NCI-H1930 (cell line): ENCODE measurements at regions not wholly inside any gene's neighbourhood (a gene's known extent, or its start where the extent isn't known, plus 50 kb on each side); places are given as distances from the start of the nearest gene placed in this dataset.

ENCODE experiments used
- DNase-seq, 2 experiments: peaks; one replicate each; lab custom pipeline; 2025; lab: John Stamatoyannopoulos, UW

GRCh38 chr2:60400462-60401246, 152.8 kb downstream of the BCL11A start:
- DNase-seq: no peak

- no peak for DNase-seq
Measured at GRCh38 chr2:60394463-60394862, 159.0 kb downstream of the BCL11A start.

GRCh38 chr2:60391649-60392375, 161.6 kb downstream of the BCL11A start:
- no peak for DNase-seq

- no peak for DNase-seq
Measured at GRCh38 chr2:60391230-60391629, 162.2 kb downstream of the BCL11A start.

GRCh38 chr2:60386436-60386835, 167.0 kb downstream of the BCL11A start:
- DNase-seq: no peak

GRCh38 chr2:60385648-60386047, 167.8 kb downstream of the BCL11A start:
- DNase-seq: no peak

GRCh38 chr2:60383401-60384143, 169.9 kb downstream of the BCL11A start:
- DNase-seq: no peak

- DNase-seq: no peak
Measured at GRCh38 chr2:60380411-60380810, 173.0 kb downstream of the BCL11A start.

- DNase-seq: no peak
Measured at GRCh38 chr2:60379684-60380083, 173.8 kb downstream of the BCL11A start.

- DNase-seq: no peak
Measured at GRCh38 chr2:60379216-60379615, 174.2 kb downstream of the BCL11A start.

- no peak for DNase-seq
Measured at GRCh38 chr2:60377825-60378224, 175.6 kb downstream of the BCL11A start.

- no peak for DNase-seq
Measured at GRCh38 chr2:60376252-60376651, 177.2 kb downstream of the BCL11A start.

- no peak for DNase-seq
Measured at GRCh38 chr2:60371681-60372080, 181.8 kb downstream of the BCL11A start.

GRCh38 chr2:60371219-60371618, 182.2 kb downstream of the BCL11A start:
- no peak for DNase-seq

GRCh38 chr2:60370814-60371213, 182.6 kb downstream of the BCL11A start:
- DNase-seq: no peak

GRCh38 chr2:60368456-60368855, 185.0 kb downstream of the BCL11A start:
- DNase-seq: no peak

- DNase-seq: no peak
Measured at GRCh38 chr2:60366135-60366712, 187.2 kb downstream of the BCL11A start.

- DNase-seq: no peak
Measured at GRCh38 chr2:60365556-60365955, 187.9 kb downstream of the BCL11A start.

- no peak for DNase-seq
Measured at GRCh38 chr2:60364491-60364890, 189.0 kb downstream of the BCL11A start.

- DNase-seq: no peak
Measured at GRCh38 chr2:60361498-60361897, 192.0 kb downstream of the BCL11A start.

- DNase-seq: no peak
Measured at GRCh38 chr2:60359569-60359968, 193.9 kb downstream of the BCL11A start.

GRCh38 chr2:60358476-60358875, 195.0 kb downstream of the BCL11A start:
- no peak for DNase-seq
